HG03097 (cell line): ENCODE measurements at regions not wholly inside any gene's neighbourhood (a gene's known extent, or its start where the extent isn't known, plus 50 kb on each side); places are given as distances from the start of the nearest gene placed in this dataset.
"Not testable (repeated sequence)": the region's sequence is repeated elsewhere in the genome, so short reads cannot be mapped to it uniquely, and the experiment has no call there.

Source experiments
- ATAC-seq: cut with Tn5 transposase; IDR thresholded peaks from one replicate; pipeline ENCODE4 v1.9.1; 2021; ENCODE audit not compliant: unreplicated experiment, low FRiP score

GRCh38 chr12:65720136-65721130 is 103.8 kb upstream of the HMGA2 start:
- ATAC-seq: no peak

GRCh38 chr12:65721541-65722190 is 102.6 kb upstream of the HMGA2 start:
- no peak for ATAC-seq

GRCh38 chr12:65725376-65725775 is 98.9 kb upstream of the HMGA2 start:
- ATAC-seq: no peak

GRCh38 chr12:65728455-65728847 is 95.8 kb upstream of the HMGA2 start:
- ATAC-seq: no peak

- no peak for ATAC-seq
Observed at GRCh38 chr12:65728848-65729793, 95.2 kb upstream of the HMGA2 start.

GRCh38 chr12:65731771-65732170 is 92.5 kb upstream of the HMGA2 start:
- no peak for ATAC-seq

GRCh38 chr12:65733643-65734042 is 90.6 kb upstream of the HMGA2 start:
- ATAC-seq: not testable (repeated sequence)

- no peak for ATAC-seq
Observed at GRCh38 chr12:65734226-65734625, 90.1 kb upstream of the HMGA2 start.

GRCh38 chr12:65739606-65740005 is 84.7 kb upstream of the HMGA2 start:
- ATAC-seq: no peak

- no peak for ATAC-seq
Observed at GRCh38 chr12:65740506-65740872, 83.8 kb upstream of the HMGA2 start.

GRCh38 chr12:65740873-65741600 is 83.2 kb upstream of the HMGA2 start:
- no peak for ATAC-seq

- no peak for ATAC-seq
Observed at GRCh38 chr12:65741656-65742017, 82.6 kb upstream of the HMGA2 start.

GRCh38 chr12:65742018-65743010 is 82.0 kb upstream of the HMGA2 start:
- no peak for ATAC-seq

- ATAC-seq: not testable (repeated sequence)
Observed at GRCh38 chr12:65744236-65744840, 79.9 kb upstream of the HMGA2 start.

- no peak for ATAC-seq
Observed at GRCh38 chr12:65747338-65747737, 76.9 kb upstream of the HMGA2 start.

- ATAC-seq: no peak
Observed at GRCh38 chr12:65748332-65748731, 76.0 kb upstream of the HMGA2 start.

GRCh38 chr12:65754290-65754689 is 70.0 kb upstream of the HMGA2 start:
- ATAC-seq: no peak

- no peak for ATAC-seq
Observed at GRCh38 chr12:65754744-65755595, 69.3 kb upstream of the HMGA2 start.
